ENCODE measurements at regions not wholly inside any gene's neighbourhood (a gene's known extent, or its start where the extent isn't known, plus 50 kb on each side); places are given as distances from the start of the nearest gene placed in this dataset.

GRCh38 chr15:86004061-86004460, 75.6 kb upstream of the AGBL1 start:
- no peak for TF ChIP-seq CTCF (IDR thresholded peaks at IDR 0.05; ENCODE audit: low read depth, low read length)
- TF ChIP-seq EZH2phosphoT487 (IDR thresholded peaks at IDR 0.05; ENCODE audit: low read depth): no peak
